DMS114 treated with DMSO at 0.1 percent for 48 hours (cell line): ENCODE measurements at regions not wholly inside any gene's neighbourhood (a gene's known extent, or its start where the extent isn't known, plus 50 kb on each side); places are given as distances from the start of the nearest gene placed in this dataset.

Experiments
- DNase-seq: peaks from one replicate; lab custom pipeline; 2025; ENCODE audit not compliant: unreplicated experiment; lab: John Stamatoyannopoulos, UW

DNA sequence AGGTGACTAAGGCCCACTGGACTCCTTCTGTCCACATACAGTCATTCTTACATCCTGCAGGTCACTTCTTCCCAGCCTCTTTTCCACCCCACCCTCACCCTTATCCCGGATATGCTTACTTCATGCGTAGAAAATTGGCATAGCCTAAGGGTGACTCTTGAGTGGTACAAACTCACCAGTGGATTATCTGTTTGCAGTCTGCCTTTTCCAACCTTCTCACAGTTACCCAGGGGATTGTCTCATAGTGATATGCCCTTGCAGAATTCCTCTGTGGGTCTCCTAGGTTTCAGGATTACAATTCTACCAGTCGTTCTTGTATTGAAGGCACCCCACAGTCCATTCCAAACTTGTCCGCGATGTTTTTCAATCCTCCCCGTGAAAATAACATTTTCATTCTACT, 752.9 kb upstream of the HS6ST1 start:
- DNase-seq = no peak

DNA sequence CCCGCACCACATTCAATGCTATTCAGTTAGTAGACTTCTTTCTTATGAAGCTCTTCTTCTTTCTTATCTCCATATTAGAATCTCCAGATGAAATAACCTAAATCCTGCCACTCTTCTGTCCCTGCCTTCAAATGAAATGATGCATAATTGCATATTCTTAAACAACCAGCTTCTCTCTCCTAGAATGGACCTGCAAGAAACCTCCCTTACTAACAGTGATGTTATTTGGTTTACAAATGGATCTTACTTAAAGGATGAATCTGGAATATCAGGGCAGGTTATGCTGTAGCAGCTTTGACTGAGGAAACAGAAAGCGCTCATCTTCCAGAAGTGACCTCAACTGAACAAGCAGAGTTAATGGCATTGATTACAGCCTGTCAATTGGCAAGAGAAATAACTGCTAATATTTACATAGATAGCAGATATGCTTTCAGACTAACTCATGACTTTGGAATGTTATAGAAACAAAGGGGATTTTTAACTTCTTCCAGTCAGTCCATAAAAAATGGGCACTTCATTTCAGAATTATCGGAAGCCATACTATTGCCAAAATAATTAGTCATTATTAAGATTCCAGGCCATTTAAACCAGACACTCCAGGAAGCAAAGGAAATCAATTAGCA, 755.7 kb upstream of the HS6ST1 start:
- no peak for DNase-seq

DNA sequence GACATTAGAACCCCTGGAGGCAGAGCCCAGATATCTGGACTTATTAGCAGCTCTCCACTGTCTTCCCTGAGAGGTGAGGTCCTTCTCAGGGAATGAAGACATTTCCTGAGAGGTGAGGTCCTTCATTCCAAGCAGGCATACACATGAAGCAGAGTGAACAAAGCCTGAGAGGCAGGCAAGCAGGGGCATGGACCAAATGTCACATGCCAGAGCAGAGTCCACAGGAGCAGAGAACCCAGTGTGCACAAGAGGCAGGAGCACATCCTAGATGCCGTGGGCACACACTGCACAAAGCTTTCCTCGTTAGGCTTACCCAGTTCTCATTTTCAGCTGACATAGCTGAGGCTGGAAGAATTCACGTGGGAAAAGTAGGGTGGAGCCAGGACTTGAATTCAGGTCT, 759.9 kb upstream of the HS6ST1 start:
- no peak for DNase-seq

DNA sequence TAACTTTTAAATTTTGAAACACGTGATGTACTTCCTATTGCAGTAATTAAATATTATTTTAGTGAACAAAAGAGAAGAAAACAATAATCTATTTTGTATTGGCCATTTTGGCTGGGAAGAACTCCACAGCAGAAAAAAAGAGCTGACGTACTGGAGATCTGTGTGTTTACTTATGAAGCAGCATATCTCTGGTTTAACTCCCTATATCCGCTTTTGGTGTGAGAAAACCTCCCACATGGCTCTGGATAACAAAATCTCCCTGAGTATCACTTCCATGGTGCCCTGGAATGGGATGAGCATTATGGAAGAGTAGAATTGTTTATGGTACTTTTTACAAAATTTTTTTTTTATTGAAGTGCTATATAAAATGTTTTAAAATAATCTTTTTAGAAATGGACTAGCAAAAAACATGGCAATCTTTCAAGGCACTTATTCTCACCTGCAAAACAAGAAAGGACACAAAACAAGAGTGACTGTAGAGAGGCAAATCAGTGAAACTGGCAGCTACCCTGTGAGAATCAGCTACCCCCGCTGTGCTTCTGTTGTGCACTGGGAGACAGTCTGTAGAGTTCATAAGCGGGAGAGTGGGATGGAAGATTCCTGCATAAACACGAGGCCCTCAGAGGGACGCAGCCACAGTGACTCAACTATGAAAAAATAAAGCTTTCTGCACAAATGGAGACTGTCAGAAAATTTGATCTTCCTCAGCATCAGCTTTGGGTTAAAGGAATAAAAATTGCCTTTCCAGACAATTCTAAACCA, 762.2 kb upstream of the HS6ST1 start:
- no peak for DNase-seq

DNA sequence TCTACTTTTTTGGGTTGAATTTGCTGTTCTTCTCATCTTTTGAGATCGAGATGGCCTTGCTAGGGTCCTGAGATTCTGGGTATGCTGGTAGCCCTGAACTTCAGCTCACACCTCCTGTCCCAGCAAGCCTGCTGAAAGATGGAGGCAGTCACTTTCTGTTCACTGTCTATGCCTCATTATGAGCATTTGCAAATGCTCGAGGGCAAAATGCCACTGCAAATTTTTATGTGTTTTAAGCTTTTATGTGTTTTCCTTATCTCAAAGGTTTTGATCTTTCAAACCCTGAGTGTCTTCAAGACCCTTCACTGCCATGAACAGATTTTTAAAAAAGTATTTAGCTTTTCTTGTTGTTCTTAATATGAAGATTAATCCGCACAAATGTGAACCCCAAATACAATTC, 766.7 kb upstream of the HS6ST1 start:
- DNase-seq = no peak

DNA sequence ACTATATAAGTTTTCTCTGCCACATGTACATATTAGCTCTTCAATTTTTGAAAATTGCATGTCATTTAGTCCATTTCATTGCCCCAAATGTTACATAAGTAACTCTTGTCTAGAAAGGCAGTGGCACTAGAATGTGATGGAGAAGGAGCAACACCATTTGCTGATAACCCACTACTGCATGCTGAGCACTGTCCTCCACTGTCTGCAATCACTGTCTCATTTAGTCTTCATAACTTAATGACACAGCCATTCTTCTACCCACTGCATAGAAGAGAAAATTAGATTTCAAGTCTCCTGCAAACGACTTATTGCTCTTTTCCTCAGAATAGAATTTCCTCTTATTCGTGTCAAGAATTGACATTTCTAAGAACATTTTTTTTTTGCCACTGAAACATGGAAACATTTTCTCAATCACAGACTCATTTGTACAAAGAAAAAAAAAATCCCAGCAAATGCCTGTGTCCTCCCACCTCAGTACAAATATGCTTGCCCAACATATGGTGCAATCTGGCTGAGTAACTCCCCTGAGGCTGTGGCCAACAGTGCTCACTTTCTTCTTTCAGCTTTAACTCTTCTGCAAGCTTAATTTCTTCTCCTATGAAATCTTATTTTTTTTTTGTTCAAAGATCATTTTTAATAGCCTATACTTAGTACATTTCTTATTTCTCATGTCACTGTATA, 768.6 kb upstream of the HS6ST1 start:
- DNase-seq = no peak

DNA sequence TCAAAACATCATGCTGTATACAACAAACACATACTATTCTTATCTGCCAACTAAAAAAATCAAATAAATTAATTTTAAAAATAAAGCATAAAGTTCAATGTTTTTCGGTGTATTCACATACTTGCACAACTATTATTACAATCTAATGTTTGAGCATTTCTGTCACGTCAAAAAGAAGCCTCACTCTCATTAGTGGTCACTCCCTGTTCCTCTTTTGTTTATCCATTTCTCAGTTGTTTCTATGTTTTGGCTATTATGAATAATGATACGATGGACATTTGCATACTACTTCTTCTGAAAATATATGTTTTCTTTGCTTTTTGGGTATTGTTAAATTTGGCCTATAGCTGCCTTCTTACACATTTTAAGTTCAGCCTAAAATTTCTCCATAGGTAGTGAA, 773.0 kb upstream of the HS6ST1 start:
- no peak for DNase-seq

DNA sequence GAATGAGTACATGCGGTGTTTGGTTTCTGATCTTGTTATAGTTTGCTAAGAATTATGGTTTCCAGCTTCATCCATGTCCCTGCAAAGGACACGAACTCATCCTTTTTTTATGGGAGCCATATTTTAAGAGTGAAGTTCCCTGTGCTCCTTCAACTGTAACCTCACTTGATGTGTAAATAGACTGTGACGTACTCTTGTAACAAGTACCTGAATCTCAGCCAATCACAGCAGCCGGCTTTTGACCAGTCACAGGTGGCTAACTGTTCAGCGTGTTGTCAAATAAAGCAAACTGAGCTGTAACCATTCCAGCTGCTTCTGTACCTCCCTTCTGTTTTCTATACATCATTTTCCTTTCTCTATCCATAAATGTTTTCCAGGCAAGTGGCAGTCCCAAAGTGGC, 774.3 kb upstream of the HS6ST1 start:
- no peak for DNase-seq

DNA sequence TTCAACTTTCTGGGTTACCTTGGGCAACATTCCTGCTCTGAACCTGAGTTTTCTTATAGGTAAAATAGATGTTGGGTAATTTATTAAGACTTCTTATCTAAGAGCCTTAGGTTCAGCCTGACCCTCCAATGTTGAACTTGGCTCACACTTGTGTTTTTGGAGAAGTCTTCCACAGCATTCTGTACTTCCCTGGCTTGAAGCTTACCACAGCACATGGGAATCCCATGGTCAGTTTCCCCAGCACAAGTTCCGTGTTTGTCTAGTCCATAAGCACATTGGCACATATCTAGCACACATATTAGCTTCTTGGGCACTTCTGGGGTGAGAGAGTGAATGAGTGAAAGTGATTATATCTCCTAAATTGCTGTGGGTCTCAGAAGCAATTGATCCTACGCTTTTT, 782.5 kb upstream of the HS6ST1 start:
- DNase-seq = no peak

DNA sequence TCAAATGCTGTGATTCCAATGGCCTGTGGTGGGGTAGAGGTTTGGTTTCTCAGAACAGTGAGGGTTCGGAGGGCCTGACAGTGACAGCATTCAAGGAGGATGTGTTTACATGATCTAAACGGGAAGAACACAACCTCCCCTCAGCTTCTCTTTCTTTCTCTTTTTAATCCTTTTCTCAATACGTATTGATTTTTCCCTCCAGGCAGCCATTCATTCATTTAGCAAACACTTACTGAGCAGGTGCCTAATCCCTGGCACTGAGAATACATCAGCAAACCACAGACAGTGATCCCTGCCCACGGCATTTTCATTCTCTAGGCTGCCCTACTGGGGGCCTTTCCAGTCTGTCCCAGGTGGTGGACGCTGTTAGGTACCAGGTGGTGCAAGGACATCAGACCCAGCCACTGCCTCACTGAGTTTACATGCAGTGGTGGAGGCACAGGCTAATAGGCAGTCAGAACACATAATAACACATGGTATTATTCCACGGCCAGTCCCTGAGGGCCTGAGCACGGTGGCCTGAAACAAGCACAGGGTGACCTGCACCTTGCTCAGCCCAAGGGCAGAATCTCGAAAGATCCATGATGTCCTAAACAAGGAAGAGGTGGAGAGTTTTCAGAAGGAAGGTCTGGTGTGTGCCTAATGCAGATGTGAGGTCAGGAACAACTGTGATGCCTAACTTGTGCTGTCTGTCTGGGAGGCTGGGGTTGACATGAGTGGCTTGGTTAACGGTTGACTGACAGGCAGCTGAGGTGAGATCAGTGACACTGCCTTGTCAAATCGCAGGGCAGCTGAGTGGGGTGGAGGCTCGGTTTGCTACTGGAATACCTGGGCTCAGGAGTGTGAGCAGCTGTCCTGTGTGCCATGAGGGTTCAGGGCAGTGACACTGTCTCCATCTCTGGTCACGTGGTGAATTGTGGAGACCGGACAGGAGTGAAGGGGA, 785.5 kb upstream of the HS6ST1 start:
- DNase-seq = no peak

DNA sequence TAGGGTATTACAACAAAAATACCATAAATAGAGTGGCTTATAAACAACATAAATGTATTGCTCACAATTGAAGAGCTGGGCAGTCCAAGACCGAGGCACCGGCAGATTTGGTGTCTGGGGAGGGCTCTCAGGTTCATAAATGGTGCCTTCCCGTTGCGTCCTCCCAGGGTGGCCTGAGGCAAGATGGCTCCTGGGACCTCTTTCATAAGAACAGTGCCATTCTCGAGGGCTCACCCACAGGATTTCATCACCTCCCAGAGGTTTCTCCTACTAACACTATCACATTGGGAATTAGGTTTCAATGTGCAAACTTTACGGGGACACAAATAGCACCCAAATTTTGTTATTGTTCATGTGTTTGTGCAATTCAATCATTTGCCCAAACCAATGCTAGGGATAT, 793.5 kb upstream of the HS6ST1 start:
- no peak for DNase-seq

DNA sequence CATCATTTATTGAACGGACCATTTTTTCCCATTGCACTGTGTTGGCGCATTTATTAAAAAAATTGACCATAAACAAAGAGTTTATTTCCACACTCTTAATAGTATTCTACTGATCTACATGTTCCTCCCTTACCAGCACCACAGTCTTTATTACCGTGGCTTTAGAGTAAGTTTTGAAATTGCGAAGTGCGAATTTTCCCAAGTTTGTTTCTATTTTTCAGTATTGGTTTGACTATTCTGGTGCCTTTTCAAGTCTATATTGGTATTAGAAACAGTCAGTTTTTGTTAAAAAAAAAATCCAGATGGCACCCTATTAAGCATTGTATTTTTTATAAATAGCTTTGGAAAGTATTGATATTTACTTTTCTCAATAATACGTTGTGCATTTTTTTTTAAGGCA, 795.1 kb upstream of the HS6ST1 start:
- DNase-seq = no peak

DNA sequence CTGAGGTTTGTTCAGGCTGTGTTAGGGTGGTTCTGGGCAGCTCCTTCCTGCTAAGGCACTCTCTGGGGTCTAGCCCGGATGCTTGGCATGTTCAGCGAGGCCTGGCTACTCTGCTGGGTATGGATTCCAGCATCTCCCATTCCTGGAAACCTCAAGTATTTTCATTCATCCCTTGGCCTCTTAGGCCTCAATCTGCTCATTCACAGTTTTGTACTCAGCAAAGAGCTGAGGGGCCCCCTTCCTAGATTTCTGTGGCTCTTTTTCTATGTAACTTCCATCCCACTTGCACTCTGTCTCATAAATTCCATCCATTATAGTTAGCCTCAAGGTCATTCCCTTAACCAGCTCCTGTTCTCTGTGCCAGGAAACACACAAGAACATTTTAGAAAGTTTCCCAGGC, 798.8 kb upstream of the HS6ST1 start:
- DNase-seq = no peak

DNA sequence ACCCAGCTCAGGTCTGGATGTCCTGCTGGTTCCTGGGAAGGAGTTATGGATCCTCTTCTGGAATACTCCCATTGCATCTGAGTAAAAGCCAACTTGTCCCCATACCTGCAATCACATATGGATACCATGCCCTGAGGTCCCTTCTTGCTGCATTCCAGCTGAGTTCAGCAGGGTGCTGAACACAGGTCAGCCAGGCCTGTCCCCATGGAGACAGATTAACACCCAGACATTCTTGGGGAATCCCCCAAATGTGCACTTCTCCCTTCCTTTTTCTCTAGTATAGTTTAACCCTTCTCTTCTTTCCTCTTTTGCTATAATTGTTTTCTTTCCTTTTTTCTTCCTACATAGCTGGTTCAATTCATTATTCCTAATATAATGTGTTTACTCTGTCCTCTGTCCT, 799.6 kb upstream of the HS6ST1 start:
- DNase-seq = no peak

DNA sequence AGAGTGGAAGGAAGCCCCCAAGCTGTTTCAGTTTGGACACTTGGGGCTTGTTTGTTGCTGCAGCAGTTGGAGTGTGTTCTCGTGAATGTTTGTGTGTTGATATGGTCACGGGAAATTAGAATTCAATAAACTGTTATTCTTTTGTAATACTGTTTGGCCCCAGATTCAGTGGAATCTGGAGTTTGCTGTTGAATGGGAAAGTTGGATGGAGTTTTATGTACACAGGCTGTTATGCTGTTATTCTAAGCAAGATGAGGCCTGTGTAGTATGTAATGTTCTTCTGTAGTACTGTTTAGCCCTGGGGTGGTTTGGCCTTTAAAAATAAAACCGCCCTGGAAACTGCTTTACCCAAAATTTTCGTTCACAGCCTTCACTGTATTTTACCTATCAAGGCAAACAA, 810.4 kb upstream of the HS6ST1 start:
- DNase-seq = no peak

DNA sequence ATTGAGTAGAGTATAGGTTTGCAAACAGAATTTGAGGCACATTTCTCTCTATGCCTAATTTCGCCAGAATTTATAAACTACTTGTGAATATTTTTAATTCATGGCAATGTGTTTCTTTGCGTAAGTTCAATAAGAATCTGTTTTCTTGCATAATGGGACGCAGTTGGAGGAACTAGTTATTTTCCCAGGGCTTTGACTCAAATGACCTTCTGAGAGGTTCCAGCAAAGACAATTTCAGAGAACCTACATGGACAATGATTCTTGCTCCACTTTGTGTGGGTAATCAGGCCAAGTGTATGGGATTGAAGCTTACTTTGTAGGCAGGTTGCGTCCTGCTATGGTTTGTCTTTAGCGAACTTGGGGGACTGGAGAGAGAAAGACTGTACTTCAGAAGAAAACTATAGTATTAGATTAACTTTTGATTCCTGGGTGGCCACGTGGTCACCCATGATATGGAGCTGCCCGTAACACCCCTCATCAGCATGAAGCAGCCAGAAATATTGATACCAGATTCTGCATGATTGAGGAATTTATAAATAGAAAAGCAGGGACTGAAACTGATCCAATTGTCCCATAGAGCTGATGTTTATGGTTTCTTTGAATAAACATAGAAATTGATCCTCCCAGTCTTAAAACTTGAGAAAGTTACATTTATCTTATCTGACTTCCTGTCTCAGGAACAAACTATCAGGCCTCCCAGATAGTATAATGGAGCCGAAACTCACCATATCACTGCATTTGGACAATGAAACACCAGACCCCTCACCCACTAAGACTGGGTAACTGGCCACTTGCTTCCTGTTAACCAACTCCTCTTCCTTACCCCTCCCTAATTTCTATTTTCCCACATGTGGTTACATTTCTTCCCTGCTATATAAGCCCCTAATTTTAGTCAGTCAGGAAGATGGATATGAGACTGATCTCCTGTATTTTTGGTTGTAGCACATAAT, 815.3 kb upstream of the HS6ST1 start:
- DNase-seq = no peak

DNA sequence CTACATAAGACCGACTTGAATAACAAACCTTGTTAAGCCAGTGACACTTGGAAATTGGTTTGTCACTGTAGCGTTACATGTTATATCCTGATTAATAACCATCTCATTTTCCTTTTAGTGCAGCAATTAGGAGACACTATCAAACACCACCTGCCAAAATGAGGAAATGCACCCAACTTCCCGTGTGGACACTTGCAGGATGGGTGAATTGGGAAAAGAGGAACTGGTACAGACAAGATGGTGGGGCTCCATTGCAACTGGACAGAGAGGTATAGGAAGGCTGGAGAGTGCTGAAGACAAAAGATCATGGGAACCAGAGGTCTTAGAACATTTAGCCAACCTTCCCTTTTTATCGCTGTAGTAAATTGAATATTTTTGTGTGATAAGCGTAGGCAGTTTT, 816.3 kb upstream of the HS6ST1 start:
- no peak for DNase-seq

DNA sequence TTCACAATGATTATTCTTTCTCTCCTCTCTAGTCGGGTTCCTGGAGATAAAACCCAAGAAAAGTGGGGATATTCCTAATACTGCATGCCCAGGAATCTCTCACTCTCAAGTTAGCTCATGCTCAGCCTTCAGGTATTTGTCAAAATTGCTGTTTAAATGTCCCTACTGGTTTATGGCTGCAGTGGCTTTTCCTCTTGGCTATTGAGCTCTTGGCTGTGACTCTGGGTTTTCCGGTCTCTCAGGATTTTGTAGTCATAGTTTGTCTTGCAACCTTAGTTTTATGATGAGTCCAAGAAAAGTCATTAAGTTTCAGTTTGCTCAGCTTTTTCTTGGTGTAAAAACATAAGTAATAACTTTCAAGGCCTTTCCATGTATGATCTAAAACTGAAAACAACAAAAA, 820.7 kb upstream of the HS6ST1 start:
- no peak for DNase-seq

DNA sequence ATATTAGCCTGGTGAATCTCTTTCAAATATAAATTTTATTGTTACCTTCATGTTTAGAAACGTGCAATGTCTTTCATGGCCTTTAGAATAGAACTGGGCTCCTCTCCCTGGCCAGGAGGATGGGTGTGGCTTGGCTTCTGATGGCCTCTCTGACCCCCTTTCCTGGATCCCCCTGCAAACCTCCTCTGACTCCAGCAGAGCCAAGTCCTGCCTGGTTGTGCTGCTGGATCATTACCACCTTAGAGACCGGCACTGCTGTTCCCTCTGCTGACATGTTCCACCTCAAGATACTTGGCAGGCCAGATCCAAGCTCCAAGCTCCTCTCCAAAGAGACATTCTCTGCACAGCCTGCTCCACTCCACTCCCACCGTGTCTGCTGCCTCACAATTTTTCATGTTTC, 823.8 kb upstream of the HS6ST1 start:
- no peak for DNase-seq

DNA sequence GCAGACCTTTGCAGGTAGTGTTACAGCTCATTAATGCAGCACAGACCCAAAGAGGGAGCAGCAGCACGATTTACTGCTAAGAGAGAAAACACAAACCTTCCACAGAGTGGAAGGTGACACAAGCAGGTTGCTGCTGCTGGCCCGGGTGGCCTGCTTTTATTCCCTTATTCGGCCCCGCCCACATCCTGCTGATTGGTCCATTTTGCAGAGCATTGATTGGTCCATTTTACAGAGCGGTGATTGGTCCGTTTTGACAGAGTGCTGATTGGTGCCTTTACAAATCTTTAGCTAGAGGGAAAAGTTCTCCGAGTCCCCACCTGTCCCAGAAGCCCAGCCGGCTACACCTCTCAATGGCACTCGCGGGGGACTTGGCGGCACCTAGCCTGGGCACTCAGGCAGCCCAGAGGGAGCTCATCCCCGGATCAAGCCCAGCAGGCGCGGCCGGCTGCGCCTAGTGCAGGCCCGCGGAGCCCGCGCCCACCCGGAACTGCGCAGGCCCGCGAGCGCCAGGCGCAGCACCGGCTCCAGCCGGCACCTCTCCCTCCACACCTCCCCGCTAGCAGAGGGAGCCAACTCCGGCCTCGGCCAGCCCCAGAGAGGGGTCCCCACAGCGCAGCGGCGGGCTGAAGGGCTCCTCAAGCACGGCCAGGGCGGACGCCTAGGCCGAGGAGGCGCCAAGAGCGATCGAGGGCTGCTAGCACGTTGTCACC, 825.6 kb upstream of the HS6ST1 start:
- no peak for DNase-seq
